ENCODE measurements at regions not wholly inside any gene's neighbourhood (a gene's known extent, or its start where the extent isn't known, plus 50 kb on each side); places are given as distances from the start of the nearest gene placed in this dataset.

GRCh38 chr15:101124731-101125451 is 127.0 kb downstream of the CHSY1 start:
- DNase-seq = peak; percentile 99

- DNase-seq = peak; percentile 93
These were observed 128.5 kb downstream of the CHSY1 start for GRCh38 chr15:101123222-101123910.

- no peak for DNase-seq
These were observed 129.0 kb downstream of the CHSY1 start for GRCh38 chr15:101122806-101123205.

GRCh38 chr15:101122266-101122665 is 129.6 kb downstream of the CHSY1 start:
- DNase-seq = no peak

- DNase-seq = peak; percentile 72
These were observed 130.2 kb downstream of the CHSY1 start for GRCh38 chr15:101121511-101122090.

GRCh38 chr15:101120987-101121386 is 130.9 kb downstream of the CHSY1 start:
- no peak for DNase-seq

- no peak for DNase-seq
These were observed 131.4 kb downstream of the CHSY1 start for GRCh38 chr15:101120473-101120872.

Data from fibroblast of skin of back (primary cell).